H54 (cell line): ENCODE measurements at regions not wholly inside any gene's neighbourhood (a gene's known extent, or its start where the extent isn't known, plus 50 kb on each side); places are given as distances from the start of the nearest gene placed in this dataset.

Source experiments
- DNase-seq: peaks from one replicate; pipeline ENCODE4 v3.0.0; 2011; ENCODE audit warnings: low spot score, mixed read lengths; ENCODE audit not compliant: insufficient read length
- FAIRE-seq: peaks from 3 replicates; lab custom pipeline; 2011; peaks lifted over from hg19 to GRCh38; lab: Jason Lieb, UNC
- POLR2A ChIP-seq: IDR thresholded peaks from 2 replicates; pipeline ENCODE4 v1.6.1; 2011; ENCODE audit warnings: low read depth, mild to moderate bottlenecking, low read length

GRCh38 chr3:190912736-190913135 is 50.2 kb upstream of the GMNC start:
- DNase-seq, result no peak
- TF ChIP-seq POLR2A, result no peak
- FAIRE-seq, result no peak
